Astrocyte (in vitro differentiated cells and primary cell): ENCODE measurements at regions not wholly inside any gene's neighbourhood (a gene's known extent, or its start where the extent isn't known, plus 50 kb on each side); places are given as distances from the start of the nearest gene placed in this dataset.

Experiments
- DNase-seq: peaks from one replicate; pipeline ENCODE4 v3.0.0-alpha.2; 2010; ENCODE audit warnings: low read depth
- FAIRE-seq: peaks from 2 replicates; lab custom pipeline; 2011; peaks lifted over from hg19 to GRCh38; lab: Jason Lieb, UNC
- H2AFZ ChIP-seq: 2 replicates; pipeline ENCODE4 v1.6.0; 2012; ENCODE audit warnings: low read depth, low read length, inconsistent platforms
- H3K27ac ChIP-seq: 2 replicates; pipeline ENCODE4 v1.5.1; 2011; ENCODE audit warnings: low read depth, low read length, inconsistent platforms
- H3K27me3 ChIP-seq: 2 replicates; pipeline ENCODE4 v1.6.0; 2011; ENCODE audit warnings: low read length, inconsistent platforms; ENCODE audit not compliant: insufficient read depth
- H3K36me3 ChIP-seq: 2 replicates; pipeline ENCODE4 v1.5.1; 2011; ENCODE audit warnings: low read length, inconsistent platforms; ENCODE audit not compliant: insufficient read depth
- H3K4me1 ChIP-seq: 2 replicates; pipeline ENCODE4 v1.5.1; 2011; ENCODE audit warnings: low read length, inconsistent platforms; ENCODE audit not compliant: insufficient read depth
- H3K4me2 ChIP-seq: 2 replicates; pipeline ENCODE4 v1.6.0; 2012; ENCODE audit warnings: low read length, inconsistent platforms
- H3K4me3 ChIP-seq: 2 replicates; pipeline ENCODE4 v1.5.1; 2011; ENCODE audit warnings: low read depth, mild to moderate bottlenecking, low read length, inconsistent platforms; ENCODE audit not compliant: insufficient read depth
- H3K79me2 ChIP-seq: 2 replicates; pipeline ENCODE4 v1.6.0; 2012; ENCODE audit warnings: mild to moderate bottlenecking, low read length, inconsistent platforms; ENCODE audit not compliant: insufficient read depth
- H3K9ac ChIP-seq: 2 replicates; pipeline ENCODE4 v1.6.0; 2012; ENCODE audit warnings: mild to moderate bottlenecking, low read length, inconsistent platforms
- H3K9me3 ChIP-seq: 2 replicates; pipeline ENCODE4 v1.5.1; 2012; ENCODE audit warnings: low read depth, mild to moderate bottlenecking, low read length, inconsistent platforms; ENCODE audit not compliant: insufficient read depth
- H4K20me1 ChIP-seq: 2 replicates; pipeline ENCODE4 v1.6.0; 2012; ENCODE audit warnings: low read length, inconsistent platforms; ENCODE audit not compliant: insufficient read depth
- H3K27ac Mint-ChIP-seq: one replicate; pipeline ENCODE4 v1.8.0; 2021; ENCODE audit warnings: mild to moderate bottlenecking, mixed read lengths; ENCODE audit not compliant: unreplicated experiment
- H3K27me3 Mint-ChIP-seq: one replicate; pipeline ENCODE4 v1.8.0; 2021; ENCODE audit warnings: low read depth, mixed read lengths; ENCODE audit not compliant: unreplicated experiment
- H3K36me3 Mint-ChIP-seq: one replicate; pipeline ENCODE4 v1.8.0; 2021; ENCODE audit warnings: low read depth, mixed read lengths; ENCODE audit not compliant: unreplicated experiment
- H3K4me1 Mint-ChIP-seq: one replicate; pipeline ENCODE4 v1.8.0; 2021; ENCODE audit warnings: low read depth, mixed read lengths; ENCODE audit not compliant: unreplicated experiment
- H3K4me3 Mint-ChIP-seq: one replicate; pipeline ENCODE4 v1.8.0; 2021; ENCODE audit warnings: mild to moderate bottlenecking, moderate library complexity, mixed read lengths; ENCODE audit not compliant: unreplicated experiment
- H3K9me3 Mint-ChIP-seq: one replicate; pipeline ENCODE4 v1.8.0; 2021; ENCODE audit warnings: mild to moderate bottlenecking, mixed read lengths; ENCODE audit not compliant: unreplicated experiment
- CTCF ChIP-seq: IDR thresholded peaks from 2 replicates; pipeline ENCODE4 v1.5.1; 2011; ENCODE audit warnings: low read depth, mild to moderate bottlenecking, inconsistent platforms, low read length, moderate library complexity; ENCODE audit not compliant: insufficient read depth
- EZH2 ChIP-seq: IDR thresholded peaks from 2 replicates; pipeline ENCODE4 v1.6.1; 2012; ENCODE audit warnings: mild to moderate bottlenecking, low read length, inconsistent platforms; ENCODE audit not compliant: insufficient read depth

DNA sequence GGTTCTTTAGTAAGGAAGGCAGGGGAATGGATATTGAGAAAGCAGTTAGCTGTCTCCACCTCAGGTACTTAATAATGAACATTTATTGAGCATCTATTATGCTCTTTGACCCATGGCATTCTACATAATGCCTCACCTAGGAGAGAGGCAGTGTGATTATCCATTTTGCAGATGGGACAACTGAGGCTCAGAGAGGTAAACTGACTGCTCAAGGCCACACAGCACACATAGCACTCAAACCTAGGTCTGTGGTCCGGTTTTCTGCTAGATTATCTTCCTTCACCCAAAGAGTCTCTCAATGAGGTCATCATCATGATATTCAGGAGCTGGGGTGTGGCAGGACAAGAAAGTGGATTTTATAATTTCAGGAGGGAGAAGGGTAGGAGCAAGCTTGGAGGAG, 199.1 kb upstream of the LHX5 start:
- H4K20me1 ChIP-seq: no peaks in the 10 kb centered on the region
- H3K36me3 ChIP-seq: no peaks in the 10 kb centered on the region
- H3K4me1 ChIP-seq: no peaks in the 10 kb centered on the region
- Mint-ChIP-seq H3K9me3 (no peaks in the 10 kb centered on the region), H3K4me1 (no peaks in the 10 kb centered on the region), H3K27ac (no peak overlapping the region), H3K27me3 (peaks cover 49% of the 10 kb centered on the region), H3K4me3 (no peak overlapping the region), H3K36me3 (no peaks in the 10 kb centered on the region)
- H3K27ac ChIP-seq: no peak overlapping the region
- FAIRE-seq (no peak), DNase-seq (no peak)
- no peak overlapping the region for H3K4me3 ChIP-seq
- H3K9ac ChIP-seq: no peak overlapping the region
- H3K4me2 ChIP-seq: no peak overlapping the region
- TF ChIP-seq CTCF: no peak
- TF ChIP-seq EZH2: no peak
- H2AFZ ChIP-seq: no peak overlapping the region
- no peaks in the 10 kb centered on the region for H3K79me2 ChIP-seq
- peaks cover 12% of the 10 kb centered on the region for H3K27me3 ChIP-seq
- no peaks in the 10 kb centered on the region for H3K9me3 ChIP-seq

- Histone ChIP-seq H3K4me3 (no peak overlapping the region), H4K20me1 (no peaks in the 10 kb centered on the region), H3K36me3 (no peaks in the 10 kb centered on the region), H3K27me3 (peaks cover 12% of the 10 kb centered on the region), H3K9me3 (no peaks in the 10 kb centered on the region), H3K4me2 (no peak overlapping the region), H3K9ac (no peak overlapping the region), H3K27ac (no peak overlapping the region), H3K4me1 (no peaks in the 10 kb centered on the region), H2AFZ (no peak overlapping the region), H3K79me2 (no peaks in the 10 kb centered on the region)
- H3K27ac Mint-ChIP-seq: no peak overlapping the region
- DNase-seq (no peak), FAIRE-seq (no peak)
- H3K36me3 Mint-ChIP-seq: no peaks in the 10 kb centered on the region
- H3K9me3 Mint-ChIP-seq: no peaks in the 10 kb centered on the region
- no peak overlapping the region for H3K4me3 Mint-ChIP-seq
- no peaks in the 10 kb centered on the region for H3K4me1 Mint-ChIP-seq
- peaks cover 40% of the 10 kb centered on the region for H3K27me3 Mint-ChIP-seq
- TF ChIP-seq EZH2 (no peak), CTCF (no peak)
These were observed 196.1 kb upstream of the LHX5 start for GRCh38 chr12:113667676-113668356.

DNA sequence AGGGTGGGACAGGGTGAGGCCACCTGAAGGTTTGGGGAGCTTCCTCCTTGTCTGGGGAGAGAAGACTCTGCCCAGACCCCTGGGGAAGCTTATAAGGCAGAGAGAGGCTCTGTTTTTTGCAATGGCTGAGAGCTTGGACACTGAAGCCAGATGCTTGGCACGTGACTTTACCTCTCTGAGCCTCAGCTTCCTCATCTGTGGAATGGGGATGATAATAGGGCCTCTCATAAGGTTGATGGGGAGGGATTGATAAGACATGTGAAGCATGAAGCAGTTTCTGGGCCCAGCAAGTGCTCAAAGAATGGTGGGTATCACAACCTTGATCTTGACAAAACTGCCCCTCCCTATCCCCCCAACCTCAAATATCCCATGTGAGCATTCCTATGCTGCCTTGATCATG, 195.4 kb upstream of the LHX5 start:
- Histone ChIP-seq H3K4me2 (no peak overlapping the region), H3K27me3 (peaks cover 12% of the 10 kb centered on the region), H3K9me3 (no peaks in the 10 kb centered on the region), H3K4me3 (no peak overlapping the region), H2AFZ (no peak overlapping the region), H3K79me2 (no peaks in the 10 kb centered on the region), H3K36me3 (no peaks in the 10 kb centered on the region), H3K9ac (no peak overlapping the region), H3K27ac (no peak overlapping the region), H3K4me1 (no peaks in the 10 kb centered on the region), H4K20me1 (no peaks in the 10 kb centered on the region)
- FAIRE-seq: no peak
- Mint-ChIP-seq H3K27ac (no peak overlapping the region), H3K9me3 (no peaks in the 10 kb centered on the region), H3K4me1 (no peaks in the 10 kb centered on the region), H3K4me3 (no peak overlapping the region), H3K36me3 (no peaks in the 10 kb centered on the region), H3K27me3 (peaks cover 47% of the 10 kb centered on the region)
- no peak for DNase-seq
- TF ChIP-seq CTCF (no peak), EZH2 (no peak)
